ENCODE measurements at regions not wholly inside any gene's neighbourhood (a gene's known extent, or its start where the extent isn't known, plus 50 kb on each side); places are given as distances from the start of the nearest gene placed in this dataset.
"Not testable (repeated sequence)": the region's sequence is repeated elsewhere in the genome, so short reads cannot be mapped to it uniquely, and the experiment has no call there.

DNA sequence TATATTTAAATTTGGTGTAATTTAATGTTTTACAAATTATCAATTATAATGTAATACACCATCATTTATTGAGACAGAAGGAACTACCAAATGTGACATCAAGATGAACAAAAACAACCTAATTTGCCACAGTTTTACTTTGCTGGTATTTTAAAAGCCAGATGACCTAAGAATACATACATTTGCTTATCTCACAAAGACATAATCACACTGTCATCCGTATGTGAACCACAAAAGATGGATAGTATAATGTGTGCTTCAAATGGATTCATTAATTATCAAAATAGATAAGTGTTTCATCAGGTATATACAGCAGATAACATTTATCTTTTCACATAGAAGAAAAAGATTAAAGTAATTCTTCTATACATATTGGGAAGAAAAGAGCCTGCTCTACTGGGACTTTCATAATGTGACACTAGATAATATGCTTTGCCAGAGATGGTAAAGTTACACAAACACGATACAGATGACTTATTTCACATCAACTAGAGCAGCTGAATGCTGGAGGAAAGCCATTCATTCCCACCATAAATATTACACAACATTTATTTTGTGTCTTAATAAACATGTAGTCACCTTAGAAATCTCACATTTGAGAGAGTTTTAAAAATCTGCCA, 278.5 kb downstream of the ISL1 start:
- no peak for DNase-seq

- no peak for DNase-seq
Measured at GRCh38 chr5:51664491-51665250, 281.4 kb downstream of the ISL1 start.

DNA sequence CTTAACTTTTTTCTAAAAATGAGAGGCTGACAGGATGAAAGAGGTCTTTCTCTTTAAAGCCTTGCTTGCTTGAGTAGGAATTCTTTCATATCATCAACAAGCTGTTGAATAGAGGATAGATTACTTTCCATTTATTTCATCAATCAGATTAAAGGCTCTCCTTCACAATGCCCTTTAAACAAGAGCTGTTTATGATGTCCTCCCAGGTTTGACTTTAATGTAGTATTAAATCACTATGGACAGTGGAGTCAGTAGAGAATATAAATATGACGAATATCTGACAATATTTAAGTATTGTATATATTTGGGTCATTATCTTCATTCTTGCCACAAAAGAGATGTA, 282.0 kb downstream of the ISL1 start:
- DNase-seq = no peak

DNA sequence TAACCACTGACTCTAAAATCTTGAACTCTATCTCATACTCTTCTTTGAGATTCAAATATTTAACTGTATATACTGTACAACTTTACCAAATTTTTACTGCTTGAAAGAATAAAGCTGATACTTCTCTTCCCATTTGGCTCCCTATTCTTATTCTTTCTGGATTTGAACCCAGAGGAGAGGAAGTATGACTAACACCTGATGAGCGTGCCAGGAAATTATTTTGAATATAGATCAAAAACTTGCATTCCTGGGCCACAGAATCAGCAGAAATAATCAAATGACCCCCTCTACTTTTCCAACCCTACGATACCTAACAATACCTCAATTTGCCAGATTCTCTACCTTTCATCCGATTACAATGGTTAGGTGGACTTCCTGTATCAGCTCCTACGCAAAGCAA, 285.8 kb downstream of the ISL1 start:
- no peak for DNase-seq

DNA sequence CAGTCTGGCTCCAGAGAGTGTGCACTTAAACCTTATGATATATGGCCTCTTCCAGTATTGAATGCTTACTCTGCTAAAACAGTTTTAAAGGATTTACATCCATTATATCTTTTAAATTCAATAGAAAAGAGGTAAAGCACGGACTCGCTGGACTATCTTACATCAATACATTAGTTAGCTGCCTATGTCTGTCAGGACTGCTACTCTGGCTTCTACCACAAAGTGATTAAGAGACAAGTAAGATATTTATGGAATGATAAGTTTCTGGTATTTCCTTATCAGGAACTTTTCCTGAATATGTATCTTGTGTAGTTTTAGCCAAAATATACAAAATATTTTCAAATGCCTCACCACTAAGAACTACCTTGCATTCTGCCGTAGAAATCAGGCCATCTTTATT, 295.1 kb downstream of the ISL1 start:
- no peak for DNase-seq

DNA sequence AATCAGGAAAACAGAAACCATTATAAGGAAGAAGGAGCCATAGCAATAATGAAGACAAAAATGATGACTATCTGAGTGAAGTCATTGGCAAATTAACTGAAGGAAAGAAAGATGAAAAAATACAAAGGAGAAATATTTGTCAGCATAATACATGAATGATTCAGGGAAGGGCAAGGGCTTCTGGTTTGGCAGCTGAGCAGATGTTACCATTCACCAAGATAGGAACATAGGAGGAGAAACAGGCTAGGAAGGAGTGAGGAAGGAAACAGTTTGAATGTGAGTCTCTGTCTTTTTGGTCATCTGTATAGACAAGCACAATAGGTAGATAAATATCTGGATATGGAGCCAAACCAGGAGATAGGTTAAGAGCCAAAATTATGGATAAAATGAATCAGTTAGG, 296.0 kb downstream of the ISL1 start:
- DNase-seq = no peak

DNA sequence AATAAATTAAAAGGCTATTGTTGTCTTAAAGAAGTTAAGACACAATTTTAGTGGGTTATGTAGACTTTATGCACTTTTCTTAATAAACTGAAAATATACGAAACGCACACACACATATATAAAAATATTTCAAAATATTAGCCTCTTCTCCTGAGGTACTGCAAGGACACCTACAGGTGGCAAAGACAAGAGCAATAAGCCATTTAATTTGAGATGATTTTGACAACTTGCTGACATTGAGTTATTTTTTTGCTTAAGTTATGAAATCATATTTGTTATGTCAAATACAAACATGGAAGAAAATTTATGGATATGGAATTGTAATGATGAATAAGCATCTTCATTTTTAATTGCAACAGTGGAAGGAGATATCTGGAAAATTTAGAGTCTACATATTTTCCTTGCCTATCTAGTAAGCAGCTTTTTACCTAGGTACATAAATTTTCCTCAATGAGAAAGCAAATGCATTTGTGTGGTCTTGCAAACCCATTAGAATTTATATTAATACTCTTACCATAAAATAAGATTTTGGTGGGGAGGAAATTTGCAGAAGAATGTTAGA, 301.6 kb downstream of the ISL1 start:
- no peak for DNase-seq

DNA sequence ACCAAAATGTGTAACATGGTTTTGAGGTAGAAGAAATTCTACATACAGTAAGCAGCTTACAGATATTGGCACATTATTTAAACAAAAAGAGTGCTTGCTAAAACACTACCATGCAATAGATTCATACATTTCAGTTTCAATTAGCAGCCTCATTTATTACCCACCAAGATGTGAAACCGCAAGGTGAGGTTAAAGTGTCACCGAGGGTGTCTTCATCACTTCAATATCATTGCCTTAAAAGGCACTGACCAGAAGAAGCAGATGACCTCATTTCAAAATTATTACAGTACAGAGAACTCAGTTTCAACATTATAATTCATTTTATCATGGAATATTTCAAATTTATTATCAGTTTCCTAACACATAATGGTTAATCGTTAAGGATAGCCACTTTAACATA, 302.2 kb downstream of the ISL1 start:
- DNase-seq = no peak

- DNase-seq = no peak
Measured at GRCh38 chr5:51686622-51687021, 303.4 kb downstream of the ISL1 start.

- no peak for DNase-seq
Measured at GRCh38 chr5:51691538-51692079, 308.4 kb downstream of the ISL1 start.

GRCh38 chr5:51694826-51695225, 311.6 kb downstream of the ISL1 start:
- no peak for DNase-seq

GRCh38 chr5:51696122-51696521, 312.9 kb downstream of the ISL1 start:
- DNase-seq = no peak

- not testable (repeated sequence) for DNase-seq
Measured at GRCh38 chr5:51702046-51702445, 318.8 kb downstream of the ISL1 start.

GRCh38 chr5:51712201-51712600, 329.0 kb downstream of the ISL1 start:
- no peak for DNase-seq

- DNase-seq = not testable (repeated sequence)
Measured at GRCh38 chr5:51715445-51715844, 332.2 kb downstream of the ISL1 start.

GRCh38 chr5:51731421-51732029, 348.3 kb downstream of the ISL1 start:
- DNase-seq = peak; percentile 9

DNA sequence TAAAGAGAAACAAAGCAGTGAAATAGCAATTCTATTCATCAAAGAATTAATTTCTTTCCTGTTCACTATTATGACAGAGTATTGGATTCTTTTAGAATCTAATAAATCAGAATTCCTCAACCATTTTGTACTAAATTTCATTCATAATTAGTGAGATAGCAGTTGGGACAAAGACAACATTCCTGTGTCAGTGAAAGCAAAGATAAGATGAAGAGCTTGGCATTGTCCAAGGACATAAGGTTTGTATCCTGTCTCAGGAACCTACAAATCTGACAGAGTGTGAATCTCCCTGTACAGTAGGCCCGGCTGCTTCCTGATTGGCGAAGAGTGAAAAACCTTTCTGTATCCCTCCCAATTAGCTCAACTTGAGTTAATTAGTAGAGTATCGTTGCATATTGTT, 349.1 kb downstream of the ISL1 start:
- DNase-seq = no peak

- no peak for DNase-seq
Measured at GRCh38 chr5:51734677-51735076, 351.4 kb downstream of the ISL1 start.

DNA sequence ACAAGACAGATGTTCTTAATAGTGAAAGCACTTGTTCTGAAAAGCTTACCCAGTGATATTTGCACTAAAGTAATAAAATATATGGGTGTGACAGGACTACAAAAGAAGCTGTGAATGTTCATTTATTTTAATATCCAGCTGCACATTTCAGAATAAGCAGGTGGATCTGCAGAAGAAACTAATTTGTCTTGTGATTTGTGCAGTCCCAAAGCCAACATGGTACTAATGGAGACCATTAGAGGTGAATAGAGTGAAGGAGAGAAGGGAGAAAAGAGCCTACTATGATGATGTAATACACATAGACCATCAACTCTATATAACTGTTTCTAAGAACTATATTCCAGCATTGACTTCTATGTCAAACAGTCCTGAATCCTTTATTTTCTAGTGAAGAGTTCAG, 362.8 kb downstream of the ISL1 start:
- no peak for DNase-seq

- no peak for DNase-seq
Measured at GRCh38 chr5:51748647-51749046, 365.4 kb downstream of the ISL1 start.

Measured in NCI-H446 treated with DMSO at 0.1 percent for 48 hours (cell line).